ENCODE measurements at regions not wholly inside any gene's neighbourhood (a gene's known extent, or its start where the extent isn't known, plus 50 kb on each side); places are given as distances from the start of the nearest gene placed in this dataset.
A peak's percentile ranks its signal among the peaks of the same experiment; 100 is the strongest.
"Not testable (repeated sequence)": the region's sequence is repeated elsewhere in the genome, so short reads cannot be mapped to it uniquely, and the experiment has no call there.

DNA sequence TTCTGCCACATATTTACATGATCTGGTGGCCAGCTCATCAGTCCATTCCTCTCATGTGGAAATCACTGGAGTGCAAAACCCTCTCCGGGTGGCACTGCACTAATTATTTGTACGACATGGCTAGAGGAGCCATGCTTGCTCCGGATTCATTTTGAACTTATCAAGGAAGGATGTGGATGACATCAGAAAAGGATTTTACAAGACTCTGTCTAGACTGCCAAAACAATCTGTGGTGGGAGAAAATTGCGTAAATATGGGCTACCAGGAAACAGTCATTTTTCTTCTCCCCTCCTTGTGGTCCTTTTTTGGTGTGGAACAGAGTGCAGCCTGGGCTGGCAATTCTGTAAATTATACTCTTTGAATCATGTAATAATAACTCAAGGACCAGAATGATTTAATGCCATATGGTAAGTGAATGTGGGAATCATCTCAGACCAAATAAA is 123.4 kb upstream of the IFNE start:
- DNase-seq: peak; percentile 9

GRCh38 chr9:21607576-21607975 is 125.5 kb upstream of the IFNE start:
- DNase-seq: no peak

DNA sequence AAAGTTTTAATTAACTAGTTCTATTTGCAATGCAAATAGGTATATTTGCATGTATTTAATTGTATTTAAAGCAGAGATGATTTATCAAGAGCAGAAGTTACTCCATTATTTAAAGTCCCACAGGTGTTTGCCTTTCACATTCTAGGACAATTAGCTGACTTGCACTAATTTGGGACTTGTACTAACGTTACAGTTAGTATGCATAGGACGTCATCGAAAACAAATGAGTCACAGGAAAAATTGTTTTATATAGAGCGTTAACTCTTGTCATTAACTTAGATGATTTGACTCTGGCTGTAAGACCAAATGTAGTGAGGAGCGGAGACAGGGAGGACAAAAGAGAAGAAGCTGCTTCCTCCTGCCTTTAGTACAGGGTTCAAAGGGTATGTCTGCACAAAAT is 126.1 kb upstream of the IFNE start:
- no peak for DNase-seq

GRCh38 chr9:21609506-21609905 is 127.4 kb upstream of the IFNE start:
- no peak for DNase-seq

DNA sequence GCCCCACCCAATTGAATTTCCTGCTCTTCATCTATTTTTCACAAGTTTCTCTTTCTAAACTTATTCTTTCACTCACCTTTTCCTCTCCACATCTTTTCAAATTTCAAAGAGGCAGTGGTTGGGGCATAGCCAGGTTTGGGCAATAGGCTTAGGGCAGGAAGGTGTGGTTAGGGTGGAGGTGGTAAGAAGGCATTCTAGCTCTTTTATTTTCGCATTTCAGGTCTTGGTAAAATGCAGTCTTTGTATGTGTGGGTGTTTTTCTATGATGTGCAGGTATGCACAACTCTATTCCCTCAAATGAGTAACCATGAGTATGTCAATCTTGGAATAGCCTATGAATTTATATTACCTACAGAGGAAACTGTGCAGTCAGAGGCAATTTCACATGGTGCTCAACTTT is 129.8 kb upstream of the IFNE start:
- DNase-seq: no peak

- DNase-seq: no peak
Observed at GRCh38 chr9:21615018-21615417, 132.9 kb upstream of the IFNE start.

DNA sequence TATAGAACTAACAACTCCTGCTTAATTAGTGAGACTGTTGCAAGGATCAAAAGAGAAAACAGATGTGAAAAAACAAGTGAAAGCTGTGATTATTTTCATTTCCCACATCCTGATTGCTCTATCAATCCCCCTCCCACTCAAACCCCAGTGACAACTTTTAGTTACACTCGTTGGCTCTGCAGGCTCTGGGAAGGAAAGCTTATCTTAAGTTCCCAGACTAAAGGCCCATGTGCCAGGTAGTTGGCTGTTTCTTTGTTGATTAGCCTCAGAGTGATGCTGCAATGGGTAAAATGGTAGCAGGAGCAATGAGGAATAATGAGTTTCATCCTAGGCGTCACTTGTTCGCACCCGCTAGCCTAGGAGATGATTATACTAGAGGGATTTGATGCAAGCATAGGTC is 133.3 kb upstream of the IFNE start:
- no peak for DNase-seq

DNA sequence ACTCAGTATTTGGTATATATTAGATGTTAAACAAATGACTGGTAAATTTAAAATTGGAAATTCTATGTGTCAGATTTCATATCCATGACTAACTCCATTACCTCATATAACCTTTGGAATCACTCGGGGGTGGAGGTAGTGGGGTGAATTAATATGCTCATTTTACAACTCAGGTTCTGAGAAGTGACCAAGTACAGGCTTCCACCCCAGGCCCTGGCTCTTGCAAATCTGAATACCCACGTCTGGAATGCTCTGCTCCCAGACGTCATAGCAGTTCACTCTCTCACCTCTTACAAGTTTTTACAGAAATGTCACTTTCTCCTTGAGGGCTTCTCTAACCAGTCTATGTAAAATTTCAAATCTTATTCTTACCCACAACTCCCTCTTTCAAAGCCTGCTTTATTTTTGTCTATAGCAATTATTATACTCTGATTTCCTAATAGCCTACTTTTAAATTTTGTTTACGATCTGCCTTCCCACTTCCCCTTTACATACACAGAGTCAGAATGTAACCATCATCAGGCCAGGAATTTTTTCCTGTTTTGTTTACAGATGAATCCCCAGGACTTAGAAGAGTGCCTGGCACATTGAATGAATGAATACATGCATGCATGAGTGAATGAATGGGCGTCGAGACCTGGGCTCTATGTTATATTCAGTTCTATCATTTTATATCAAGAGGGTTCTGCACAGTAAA is 134.1 kb upstream of the IFNE start:
- DNase-seq: no peak

DNA sequence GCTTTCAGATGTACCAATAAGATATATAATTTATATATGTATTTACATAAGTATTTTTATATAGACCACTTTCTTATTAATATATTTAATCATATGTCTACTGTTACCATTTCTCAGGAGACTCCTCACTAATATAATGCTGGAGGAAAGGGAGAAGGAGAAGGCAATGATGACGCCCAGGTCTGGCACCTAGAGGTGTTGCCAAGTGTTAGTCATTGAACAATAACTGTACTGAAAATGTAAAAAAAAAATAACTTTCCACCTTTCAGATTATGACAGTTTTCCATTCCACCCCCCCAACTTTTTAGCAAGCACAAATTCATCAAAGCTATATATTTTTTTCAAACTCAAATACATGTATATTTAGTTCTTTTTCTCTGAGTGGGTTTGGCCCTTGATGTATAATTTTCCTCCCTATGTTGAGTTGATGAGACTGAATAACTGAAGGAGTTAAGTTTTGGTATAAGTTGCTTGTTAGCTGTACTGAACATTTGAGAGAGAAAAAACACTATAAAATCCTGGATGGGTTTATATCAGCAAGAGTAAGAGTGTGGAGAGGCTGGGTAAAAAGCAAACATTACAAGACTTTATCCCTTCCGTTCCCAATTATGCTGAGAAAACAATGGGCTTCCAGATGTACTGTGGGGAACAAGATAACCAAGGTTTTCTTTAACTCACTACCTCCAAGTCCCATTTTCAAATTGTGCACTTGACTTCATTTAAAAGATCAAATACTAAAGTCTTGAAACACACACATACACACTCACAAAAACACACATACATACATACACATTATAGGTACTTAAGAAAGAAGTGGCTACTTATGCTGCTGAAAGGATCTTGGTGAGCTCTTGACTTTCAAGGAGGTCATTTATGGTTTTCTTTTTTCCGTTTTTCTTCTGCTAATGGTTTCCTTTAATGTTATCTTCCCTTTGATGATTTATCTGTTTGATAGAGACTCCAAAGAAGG is 142.8 kb upstream of the IFNE start:
- no peak for DNase-seq

- no peak for DNase-seq
Observed at GRCh38 chr9:21626493-21626892, 144.4 kb upstream of the IFNE start.

GRCh38 chr9:21628954-21629353 is 146.8 kb upstream of the IFNE start:
- not testable (repeated sequence) for DNase-seq

DNA sequence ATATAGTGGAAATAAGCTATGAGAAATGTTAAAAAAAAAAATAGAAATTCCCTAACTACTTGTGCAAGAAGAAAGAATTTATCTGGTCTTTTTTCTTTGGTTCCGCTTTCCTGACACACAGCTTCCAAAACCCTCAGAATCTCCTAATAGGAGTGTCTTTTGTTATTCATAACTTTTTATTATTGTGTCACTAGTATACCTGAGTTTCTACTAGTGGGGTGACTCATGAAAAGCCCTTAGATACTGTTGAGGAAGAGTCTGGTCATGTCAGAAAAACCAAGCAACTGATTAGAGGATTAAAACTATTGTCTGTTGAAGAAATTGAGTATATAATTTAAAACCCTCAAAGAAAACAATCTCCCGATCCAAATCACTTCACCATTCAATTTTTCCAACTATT is 152.8 kb upstream of the IFNE start:
- no peak for DNase-seq

- DNase-seq: no peak
Observed at GRCh38 chr9:21638104-21638503, 156.0 kb upstream of the IFNE start.

- DNase-seq: no peak
Observed at GRCh38 chr9:21653091-21653490, 149.3 kb upstream of the MTAP start.

DNA sequence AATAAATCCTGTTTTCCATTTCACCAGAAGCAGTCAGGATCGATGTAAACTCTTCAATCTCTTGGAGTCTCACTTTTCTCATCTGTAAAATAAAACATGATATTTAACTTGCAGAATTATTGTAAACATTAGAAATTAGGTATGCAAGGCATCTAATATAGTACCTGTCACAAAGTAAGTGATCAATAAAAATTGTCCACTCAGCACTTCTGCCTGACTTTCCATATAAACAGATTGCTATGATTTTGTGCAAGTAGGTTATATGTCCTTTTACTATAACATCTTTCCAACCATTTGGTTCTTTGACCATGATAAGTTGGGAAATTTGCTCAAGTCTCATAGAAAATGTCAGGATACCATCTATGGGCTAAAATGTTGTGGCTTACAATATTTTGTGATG is 148.8 kb upstream of the MTAP start:
- no peak for DNase-seq

DNA sequence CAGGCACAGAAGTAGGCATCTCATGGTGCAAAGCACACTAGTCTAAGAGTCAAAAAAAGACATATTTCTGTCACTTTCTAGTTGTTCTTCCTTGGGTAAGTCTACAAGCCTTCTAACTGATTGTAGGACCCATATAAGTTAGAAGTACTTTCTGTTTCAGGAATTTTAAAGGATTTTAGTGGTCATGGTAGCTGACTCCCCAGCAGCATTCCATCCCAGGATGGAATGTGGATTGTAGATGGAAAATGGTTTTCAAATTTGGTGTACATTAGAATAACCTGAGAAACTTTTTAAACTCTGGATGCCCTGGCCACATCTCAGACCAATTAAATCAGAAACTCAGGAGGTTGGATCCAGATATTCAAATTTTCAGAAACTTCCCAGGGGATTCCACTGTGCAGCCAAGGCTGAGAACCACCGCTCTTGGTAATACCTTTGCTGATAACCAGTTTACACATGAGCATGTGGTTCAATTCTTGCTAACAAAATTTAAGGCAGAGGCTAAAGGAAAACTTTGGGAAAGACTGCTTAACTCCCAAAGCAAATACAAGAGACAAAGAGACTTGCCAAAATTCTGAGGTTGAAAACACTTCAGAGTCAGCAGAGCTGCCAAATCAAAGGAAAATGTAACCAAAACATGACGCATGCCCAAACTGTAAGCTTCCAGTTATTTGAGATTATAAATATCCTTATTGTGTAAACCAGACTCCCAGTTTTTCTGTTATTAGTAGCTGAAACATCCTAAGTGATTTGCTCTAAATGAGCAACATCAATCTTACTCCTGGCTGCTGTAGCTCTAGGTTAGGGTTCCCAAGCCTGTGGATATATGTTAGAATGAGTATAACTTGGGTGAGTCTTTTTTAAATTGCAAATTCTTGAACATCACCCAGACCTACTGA is 145.4 kb upstream of the MTAP start:
- no peak for DNase-seq

- no peak for DNase-seq
Observed at GRCh38 chr9:21657966-21658667, 144.3 kb upstream of the MTAP start.

DNA sequence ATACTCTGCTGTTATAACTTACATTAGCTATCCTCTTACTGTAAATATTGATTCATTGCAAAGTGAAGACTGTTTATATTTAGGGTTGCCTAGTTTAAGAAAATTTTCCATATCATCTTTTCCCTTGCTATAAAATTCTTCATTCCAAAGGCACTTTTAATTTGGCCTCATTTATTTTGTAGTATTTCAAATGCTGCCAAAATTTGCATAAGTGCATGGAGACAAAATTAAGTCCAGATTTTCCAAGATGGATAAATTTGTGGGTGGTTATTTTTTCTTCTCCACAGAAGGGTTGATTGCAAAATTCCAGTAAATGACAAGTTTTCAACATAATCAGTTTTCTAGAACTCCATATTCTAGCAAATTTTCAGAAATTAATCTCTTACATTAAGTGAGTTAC is 141.5 kb upstream of the MTAP start:
- no peak for DNase-seq

DNA sequence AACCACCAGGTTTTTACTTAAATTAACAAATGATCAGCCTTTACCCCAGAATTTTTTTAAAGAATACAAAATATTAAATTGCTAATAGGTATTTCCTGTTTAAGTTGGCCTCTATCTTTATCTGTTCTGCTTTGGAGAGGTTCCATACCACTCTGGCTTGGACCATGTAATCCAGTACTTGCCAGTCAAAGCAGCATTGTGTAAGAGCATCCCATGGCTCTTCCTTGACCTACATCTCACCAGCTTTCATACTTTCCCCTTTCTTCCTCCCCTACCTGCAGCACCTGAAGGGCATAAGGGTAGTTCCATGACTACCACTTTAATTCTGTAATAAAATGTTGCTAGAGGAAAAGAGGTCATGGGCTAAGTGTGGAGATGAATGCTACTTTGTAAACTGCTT is 140.8 kb upstream of the MTAP start:
- no peak for DNase-seq

GRCh38 chr9:21668516-21668915 is 133.9 kb upstream of the MTAP start:
- DNase-seq: peak; percentile 30

DNA sequence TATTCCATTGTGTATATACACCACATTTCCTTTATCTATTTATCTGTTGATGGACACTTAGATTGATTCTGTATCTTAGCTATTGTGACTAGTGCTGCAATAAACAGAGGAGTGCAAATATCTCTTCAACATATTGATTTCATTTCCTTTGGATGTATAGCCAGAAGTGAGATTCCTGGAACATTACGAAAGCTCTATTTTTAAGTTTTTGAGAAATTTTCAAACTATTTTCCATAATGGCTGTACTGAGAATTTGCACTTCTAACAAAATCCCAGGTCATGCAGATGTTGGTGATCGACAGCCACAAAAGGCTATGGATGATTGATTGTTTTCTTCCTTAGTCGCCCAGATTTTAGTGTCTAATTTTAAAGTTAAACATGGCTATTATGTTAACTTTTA is 132.7 kb upstream of the MTAP start:
- no peak for DNase-seq

DNA sequence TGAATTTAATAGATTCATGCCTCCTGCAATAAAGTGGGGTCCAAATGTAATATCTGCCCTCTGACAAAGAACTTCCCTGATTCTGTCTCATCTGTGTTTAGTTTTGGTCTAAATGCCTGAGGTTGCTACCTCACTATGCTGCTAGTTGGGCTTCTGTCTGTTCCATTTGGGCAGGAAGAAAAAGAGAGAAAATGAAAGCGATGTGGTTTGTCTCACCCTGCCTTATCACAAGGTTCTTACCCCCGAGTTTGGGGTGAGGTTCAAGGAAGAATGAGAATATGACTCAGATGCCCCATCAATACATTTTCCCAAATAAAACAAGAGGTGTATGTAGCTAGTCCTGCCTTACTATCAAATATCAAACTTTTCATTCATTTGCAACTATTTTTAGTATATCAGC is 132.1 kb upstream of the MTAP start:
- no peak for DNase-seq

- no peak for DNase-seq
Observed at GRCh38 chr9:21672140-21672539, 130.3 kb upstream of the MTAP start.

Measured in retina (tissue), 1 donor.